ENCODE measurements at regions not wholly inside any gene's neighbourhood (a gene's known extent, or its start where the extent isn't known, plus 50 kb on each side); places are given as distances from the start of the nearest gene placed in this dataset.

- TF ChIP-seq CTCF (IDR thresholded peaks at IDR 0.05): no peak
- TF ChIP-seq POLR2A (IDR thresholded peaks at IDR 0.05): no peak
These were observed 74.6 kb upstream of the PRR23E start for GRCh38 chr3:127118366-127118765.

Measured in ovary (tissue), 3 donors.